H1 (cell line): ENCODE measurements at regions not wholly inside any gene's neighbourhood (a gene's known extent, or its start where the extent isn't known, plus 50 kb on each side); places are given as distances from the start of the nearest gene placed in this dataset.

Experiments
- CTCF ChIA-PET: fragments of 300-600 bp; sonication (Branson Sonifier 250); formaldehyde crosslinking; loops from one replicate; lab custom pipeline; 2021; ENCODE audit not compliant: partially characterized antibody; lab: Charles Lee
- POLR2A ChIA-PET: fragments of 300-600 bp; sonication (Branson Sonifier 250); formaldehyde crosslinking; loops from one replicate; lab custom pipeline; 2021; ENCODE audit warnings: inconsistent platforms; ENCODE audit not compliant: partially characterized antibody; lab: Charles Lee
- DNase-seq, 2 experiments: peaks; one replicate each; pipeline versions ENCODE4 v3.0.0 to v3.0.0-alpha.2; 2010 to 2022; ENCODE audit warnings: low spot score in 2 of 2, low read depth in 1 of 2, mixed read lengths in 1 of 2
- FAIRE-seq: peaks from 2 replicates; lab custom pipeline; 2011; peaks lifted over from hg19 to GRCh38; lab: Jason Lieb, UNC
- H2AFZ ChIP-seq: 2 replicates; pipeline ENCODE4 v1.8.1; 2012; ENCODE audit warnings: low read length, inconsistent platforms
- H2AK5ac ChIP-seq: 2 replicates; pipeline ENCODE4 v1.6.1; 2013; ENCODE audit warnings: low read depth, low read length
- H2BK120ac ChIP-seq: replicated peaks from 2 replicates; pipeline ENCODE3; 2013; ENCODE audit warnings: low read depth, low read length, inconsistent platforms
- H2BK12ac ChIP-seq: 2 replicates; pipeline ENCODE4 v1.6.1; 2013; ENCODE audit warnings: low read depth, low read length
- H2BK15ac ChIP-seq: 2 replicates; pipeline ENCODE4 v1.6.1; 2013; ENCODE audit warnings: low read length
- H2BK20ac ChIP-seq: 2 replicates; pipeline ENCODE4 v1.6.1; 2013; ENCODE audit warnings: low read length
- H2BK5ac ChIP-seq: 2 replicates; pipeline ENCODE4 v1.6.1; 2013; ENCODE audit warnings: low read depth, low read length
- H3K14ac ChIP-seq: 2 replicates; pipeline ENCODE4 v1.6.1; 2013; ENCODE audit warnings: inconsistent platforms; ENCODE audit not compliant: insufficient read length
- H3K18ac ChIP-seq: 2 replicates; pipeline ENCODE4 v1.6.1; 2013; ENCODE audit warnings: low read length; ENCODE audit errors: extremely low read depth
- H3K23ac ChIP-seq: 2 replicates; pipeline ENCODE4 v1.6.1; 2013; ENCODE audit warnings: inconsistent platforms; ENCODE audit not compliant: insufficient read length
- H3K23me2 ChIP-seq: 2 replicates; pipeline ENCODE4 v1.6.1; 2013; ENCODE audit warnings: low read depth, low read length
- H3K27ac ChIP-seq: 2 replicates; pipeline ENCODE4 v1.6.1; 2011; ENCODE audit warnings: low read depth, low read length, inconsistent platforms
- H3K27me3 ChIP-seq, 4 experiments: replicated peaks in 1 of 4; 1 replicate in 1 of 4; 2 replicates in 3 of 4; pipeline versions ENCODE4 v1.6.1 to v1.8.1; 2011 to 2013; ENCODE audit warnings: low read length in 3 of 4, mild to moderate bottlenecking in 3 of 4, inconsistent platforms in 2 of 4, mixed read lengths in 2 of 4, moderate library complexity in 1 of 4; ENCODE audit not compliant: control insufficient read depth in 3 of 4, insufficient read depth in 3 of 4; ENCODE audit errors: extremely low read depth in 1 of 4
- H3K36me3 ChIP-seq, 4 experiments: 2 replicates each; pipeline versions ENCODE4 v1.6.1 to v1.8.1; 2011 to 2013; ENCODE audit warnings: mild to moderate bottlenecking in 4 of 4, low read length in 3 of 4, moderate library complexity in 2 of 4, control low read depth in 1 of 4, inconsistent platforms in 1 of 4; ENCODE audit not compliant: insufficient read depth in 4 of 4, control insufficient read depth in 2 of 4
- H3K4ac ChIP-seq: replicated peaks from 2 replicates; pipeline ENCODE3; 2013; ENCODE audit warnings: low read length, low read depth, mixed read lengths, inconsistent platforms; ENCODE audit not compliant: insufficient read length
- H3K4me1 ChIP-seq, 4 experiments: replicated peaks in 1 of 4; 1 replicate in 1 of 4; 2 replicates in 3 of 4; pipeline versions ENCODE4 v1.6.1 to v1.8.1; 2011 to 2013; ENCODE audit warnings: low read length in 3 of 4, inconsistent platforms in 2 of 4, mixed read lengths in 1 of 4; ENCODE audit not compliant: insufficient read depth in 4 of 4, control insufficient read depth in 3 of 4
- H3K4me2 ChIP-seq, 2 experiments: 2 replicates each; pipeline versions ENCODE4 v1.6.1 to v1.8.1; 2011 to 2013; ENCODE audit warnings: low read depth in 2 of 2, low read length in 2 of 2, control low read depth in 1 of 2, inconsistent platforms in 1 of 2, mild to moderate bottlenecking in 1 of 2; ENCODE audit not compliant: insufficient read depth in 1 of 2
- H3K4me3 ChIP-seq, 4 experiments: fragments of 200-600, 300-600 bp in 1 of 4; sonication (generic), shearing (Covaris generic), sonication (Bioruptor Twin) in 1 of 4; 2 replicates each; pipeline versions ENCODE4 v1.5.1 to v1.8.1; 2011 to 2016; ENCODE audit warnings: low read length in 4 of 4, low read depth in 3 of 4, control low read depth in 2 of 4, inconsistent platforms in 2 of 4, mild to moderate bottlenecking in 2 of 4, mixed read lengths in 1 of 4, moderate library complexity in 1 of 4; ENCODE audit not compliant: insufficient read depth in 2 of 4; ENCODE audit errors: extremely low read depth in 1 of 4
- H3K56ac ChIP-seq: replicated peaks from 2 replicates; pipeline ENCODE3; 2013; ENCODE audit warnings: low read depth, mild to moderate bottlenecking, mixed read lengths, low read length, inconsistent platforms; ENCODE audit not compliant: insufficient read length
- H3K79me1 ChIP-seq: 2 replicates; pipeline ENCODE4 v1.6.1; 2013; ENCODE audit warnings: low read depth, low read length, control low read depth
- H3K79me2 ChIP-seq, 2 experiments: 2 replicates each; pipeline versions ENCODE4 v1.6.1 to v1.8.1; 2012 to 2013; ENCODE audit warnings: low read length in 2 of 2, mild to moderate bottlenecking in 2 of 2, inconsistent platforms in 1 of 2; ENCODE audit not compliant: insufficient read depth in 2 of 2, control insufficient read depth in 1 of 2
- H3K9ac ChIP-seq, 4 experiments: replicated peaks in 1 of 4; 1 replicate in 1 of 4; 2 replicates in 3 of 4; pipeline versions ENCODE4 v1.6.1 to v1.8.1; 2011 to 2013; ENCODE audit warnings: low read depth in 3 of 4, low read length in 3 of 4, control low read depth in 2 of 4, mild to moderate bottlenecking in 2 of 4, moderate library complexity in 2 of 4, inconsistent platforms in 1 of 4; ENCODE audit errors: extremely low read depth in 1 of 4
- H3K9me3 ChIP-seq, 2 experiments: 2 replicates each; pipeline versions ENCODE4 v1.6.1 to v1.8.1; 2012 to 2013; ENCODE audit warnings: mild to moderate bottlenecking in 2 of 2, moderate library complexity in 2 of 2, control low read depth in 1 of 2, inconsistent platforms in 1 of 2, low read depth in 1 of 2, low read length in 1 of 2, mixed read lengths in 1 of 2; ENCODE audit not compliant: insufficient read depth in 2 of 2
- H4K20me1 ChIP-seq, 2 experiments: replicated peaks in 1 of 2; 2 replicates each; pipeline versions ENCODE3 to v1.8.1; 2011 to 2013; ENCODE audit warnings: inconsistent platforms in 2 of 2, low read length in 2 of 2, mild to moderate bottlenecking in 1 of 2; ENCODE audit not compliant: insufficient read depth in 2 of 2, control insufficient read depth in 1 of 2
- H4K5ac ChIP-seq: 2 replicates; pipeline ENCODE4 v1.6.1; 2013; ENCODE audit warnings: low read length, low read depth, mixed read lengths, inconsistent platforms; ENCODE audit not compliant: insufficient read length
- H4K8ac ChIP-seq: 2 replicates; pipeline ENCODE4 v1.8.0; 2013; ENCODE audit warnings: mild to moderate bottlenecking, moderate library complexity, low read length, inconsistent platforms; ENCODE audit not compliant: insufficient read depth; ENCODE audit errors: extremely low read depth
- H4K91ac ChIP-seq: replicated peaks from 2 replicates; pipeline ENCODE3; 2013; ENCODE audit warnings: low read length, mixed read lengths, inconsistent platforms; ENCODE audit not compliant: insufficient read length
- KDM1A ChIP-seq: fragments of 200-600, 300-600 bp; sonication (generic); IDR thresholded peaks from 2 replicates; pipeline ENCODE4 v1.7.1; 2016; ENCODE audit warnings: mild to moderate bottlenecking, low read length, borderline replicate concordance
- KDM5A ChIP-seq: fragments of 200-600 bp; IDR thresholded peaks from 2 replicates; pipeline ENCODE4 v1.7.1; 2012; ENCODE audit warnings: mild to moderate bottlenecking, low read length, inconsistent platforms, mixed read lengths
- RAD21 ChIP-seq, 2 experiments: IDR thresholded peaks in 1 of 2; conservative IDR thresholded peaks in 1 of 2; 2 replicates each; pipeline ENCODE4 v1.6.1; 2011; ENCODE audit warnings: low read depth in 2 of 2, low read length in 2 of 2, improper control_type of control experiment in 1 of 2, inconsistent platforms in 1 of 2, mild to moderate bottlenecking in 1 of 2, moderate library complexity in 1 of 2
- WGBS, 2 experiments: shearing (Covaris generic) in 1 of 2; methylation state at CpG; one replicate each; pipeline versions ENCODE4 v1.1.6 to v1.1.7; 2013 to 2015; ENCODE audit warnings: low lambda C conversion rate in 2 of 2, mixed read lengths in 2 of 2, inconsistent platforms in 1 of 2, low coverage in 1 of 2, missing lambda C conversion rate in 1 of 2; ENCODE audit not compliant: insufficient replicate concordance in 2 of 2, insufficient coverage in 1 of 2, insufficient read length in 1 of 2; ENCODE audit errors: extremely low coverage in 1 of 2, missing lambda C conversion rate in 1 of 2; 5-methylcytosine and 5-hydroxymethylcytosine counted together

DNA sequence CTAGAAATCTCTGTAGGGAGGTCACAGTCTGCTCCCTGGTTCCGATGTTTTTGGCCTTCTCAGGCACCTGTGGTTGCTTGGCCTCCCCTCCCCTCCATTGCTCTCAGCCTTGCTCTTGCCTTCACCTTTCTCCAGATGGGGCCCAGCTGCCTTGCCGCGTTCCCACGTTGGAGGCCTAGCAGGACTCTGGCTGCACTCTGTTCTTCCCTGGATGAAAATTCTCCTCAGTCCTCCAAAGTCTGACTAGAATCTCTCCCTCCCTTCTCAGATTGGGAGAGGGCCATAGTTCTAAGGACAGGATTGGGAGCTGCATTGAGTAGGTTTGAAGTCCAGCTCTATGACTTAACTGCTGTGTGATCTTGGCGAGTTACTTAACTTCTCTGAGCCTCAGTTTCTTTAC, 213.7 kb upstream of the HABP2 start:
- no peak overlapping the region for H3K23ac ChIP-seq
- H2BK20ac ChIP-seq, result no peak overlapping the region
- no peaks in the 10 kb centered on the region for H3K79me2 ChIP-seq
- H3K23me2 ChIP-seq, result no peaks in the 10 kb centered on the region
- no peak overlapping the region for H2BK12ac ChIP-seq
- WGBS, 2 experiments, result 95% methylated on average over 5 of the region's 5 CpGs; no CpG with 5 or more reads in 1 of the 2 experiments
- H3K4ac ChIP-seq, result no peak overlapping the region
- H3K4me3 ChIP-seq, result no peak overlapping the region
- no peaks in the 10 kb centered on the region for H3K36me3 ChIP-seq
- no peak overlapping the region for H4K91ac ChIP-seq
- ChIA-PET CTCF (interaction anchor here (0.9 to 2.1 kb wide), 6 partner anchors 9 to 1031 kb away, joined by 3 to 6 read pairs (median 3); no protein-coding TSS in a partner anchor), POLR2A (no interaction called here)
- no peak overlapping the region for H2BK5ac ChIP-seq
- H3K14ac ChIP-seq, result no peak overlapping the region
- H2BK120ac ChIP-seq, result no peak overlapping the region
- no peaks in the 10 kb centered on the region for H3K4me1 ChIP-seq
- no peaks in the 10 kb centered on the region for H3K9me3 ChIP-seq
- FAIRE-seq, result no peak
- H4K5ac ChIP-seq, result no peak overlapping the region
- no peak overlapping the region for H3K4me2 ChIP-seq
- no peak overlapping the region for H3K27ac ChIP-seq
- H2AFZ ChIP-seq, result no peak overlapping the region
- no peak for DNase-seq
- H3K56ac ChIP-seq, result no peak overlapping the region
- TF ChIP-seq KDM5A (no peak), KDM1A (no peak), RAD21 (IDR thresholded peaks at IDR 0.05 in 1 of 2, conservative IDR thresholded peaks at IDR 0.05 in 1 of 2; ENCODE audit: low read depth in 2 of 2, low read length in 2 of 2) (no peak)
- H4K20me1 ChIP-seq, result no peaks in the 10 kb centered on the region
- no peak overlapping the region for H2BK15ac ChIP-seq
- H3K9ac ChIP-seq, result no peak overlapping the region
- no peak overlapping the region for H2AK5ac ChIP-seq
- H3K18ac ChIP-seq, result no peak overlapping the region
- no peak overlapping the region for H4K8ac ChIP-seq
- H3K27me3 ChIP-seq, result no peaks in the 10 kb centered on the region
- H3K79me1 ChIP-seq, result no peaks in the 10 kb centered on the region
